Gastroesophageal sphincter (tissue), 4 donors: ENCODE measurements at regions not wholly inside any gene's neighbourhood (a gene's known extent, or its start where the extent isn't known, plus 50 kb on each side); places are given as distances from the start of the nearest gene placed in this dataset.

ENCODE experiments used
- ATAC-seq: fragments of 150-250 bp; one replicate; pipeline ENCODE4 v1.9.1; 2016; ENCODE audit warnings: mild to moderate bottlenecking, moderate library complexity
- H3K27ac ChIP-seq, 4 donors: fragments of 200-600 bp; sonication (generic) in 3 of 4; 1 replicate in 3 of 4; 2 replicates in 1 of 4; pipeline ENCODE4 v1.5.1; 2016 to 2019
- H3K27me3 ChIP-seq: fragments of 200-600 bp; sonication (generic); one replicate; pipeline ENCODE4 v1.5.1; 2019
- H3K36me3 ChIP-seq, 2 donors: fragments of 200-600 bp; sonication (generic); one replicate each; pipeline ENCODE4 v1.5.1; 2019; ENCODE audit warnings: control low read depth in 1 of 2
- H3K4me1 ChIP-seq, 3 donors: fragments of 200-600 bp; sonication (generic); 1 replicate in 2 of 3; 2 replicates in 1 of 3; pipeline ENCODE4 v1.5.1; 2016 to 2019; ENCODE audit warnings: control low read depth in 2 of 3
- H3K4me3 ChIP-seq, 2 donors: fragments of 200-600 bp; sonication (generic); one replicate each; pipeline ENCODE4 v1.5.1; 2019; ENCODE audit warnings: mild to moderate bottlenecking in 1 of 2, moderate library complexity in 1 of 2
- H3K9me3 ChIP-seq, 3 donors: fragments of 200-600 bp; sonication (generic); one replicate each; pipeline ENCODE4 v1.5.1; 2017 to 2019; ENCODE audit warnings: control low read depth in 2 of 3
- EP300 ChIP-seq: sonication (generic); formaldehyde crosslinking; IDR thresholded peaks from one replicate; pipeline ENCODE4 v1.6.1; 2017; ENCODE audit warnings: antibody characterized with exemption, mild to moderate bottlenecking
- POLR2A ChIP-seq, 2 donors: fragments of 450-650 bp; IDR thresholded peaks; one replicate each; pipeline ENCODE4 v1.6.1; 2017; ENCODE audit warnings: antibody characterized with exemption in 2 of 2, mild to moderate bottlenecking in 2 of 2, moderate library complexity in 1 of 2
- POLR2AphosphoS5 ChIP-seq: sonication (generic); formaldehyde crosslinking; IDR thresholded peaks from one replicate; pipeline ENCODE4 v1.6.1; 2017; ENCODE audit warnings: antibody characterized with exemption
- whole genome bisulfite sequencing, 2 donors: methylation state at CpG; one replicate each; pipeline ENCODE4 v1.1.5; 2018; ENCODE audit warnings: low coverage in 1 of 2; 5-methylcytosine and 5-hydroxymethylcytosine counted together
- TF ChIP-seq, protein P1 (sequence below), 4 experiments: fragments of 200-600 bp in 2 of 4; fragments of 450-650 bp in 2 of 4; sonication (generic) in 1 of 4; IDR thresholded peaks; one replicate each; pipeline ENCODE4 v1.5.1; 2017 to 2019; ENCODE audit warnings: antibody characterized with exemption in 4 of 4, mild to moderate bottlenecking in 2 of 4, moderate library complexity in 2 of 4

DNA sequence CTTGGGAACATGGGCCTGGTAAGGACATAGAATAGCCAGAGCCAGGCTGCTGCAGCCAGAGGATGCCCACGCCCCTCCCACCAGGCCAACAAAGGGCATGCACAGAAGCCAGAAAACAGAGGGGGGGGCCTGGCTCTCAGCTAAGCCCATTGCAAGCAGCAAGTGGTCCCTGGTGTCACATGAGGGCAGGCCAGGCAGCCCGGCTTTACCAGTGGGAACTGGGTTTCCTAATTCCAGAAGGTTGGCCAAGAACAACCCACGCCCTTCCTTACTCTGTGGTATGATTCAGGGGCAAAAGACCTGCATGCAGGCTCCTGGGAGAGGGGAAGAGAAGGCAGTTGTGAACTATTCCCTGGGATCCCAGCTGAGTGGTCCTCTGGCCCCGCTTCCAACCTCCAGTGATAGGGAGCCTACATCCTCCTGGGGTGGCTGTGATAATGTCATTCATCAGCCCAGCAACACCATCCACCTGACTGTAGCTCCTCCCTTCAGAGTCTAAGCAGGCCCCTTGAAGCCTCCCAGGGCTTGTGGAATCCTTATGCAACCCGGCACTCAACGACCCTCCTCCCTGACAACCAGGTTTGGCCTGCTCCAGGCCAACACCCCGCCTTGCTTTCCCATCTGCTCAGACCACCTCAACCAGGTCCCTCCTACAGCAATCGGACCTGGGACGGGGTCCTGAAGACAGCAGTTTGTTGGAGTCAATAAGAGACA, 62.1 kb upstream of the LMO1 start:
- Histone ChIP-seq H3K4me3 (no peak overlapping the region), H3K36me3 (no peaks in the 10 kb centered on the region), H3K9me3 (no peaks in the 10 kb centered on the region), H3K27me3 (peaks cover under 1% of the 10 kb centered on the region), H3K4me1 (peaks cover 0 to 21% (median 3%) of the 10 kb centered on the region in 3 donors), H3K27ac (no peak overlapping the region)
- no peak for TF ChIP-seq POLR2A (IDR thresholded peaks at IDR 0.05)
- no peak for TF ChIP-seq POLR2AphosphoS5
- TF ChIP-seq EP300 = no peak
- no peak for ATAC-seq
- whole genome bisulfite sequencing, 2 donors = 67% methylated on average over 3 to 5 of the region's 9 CpGs

DNA sequence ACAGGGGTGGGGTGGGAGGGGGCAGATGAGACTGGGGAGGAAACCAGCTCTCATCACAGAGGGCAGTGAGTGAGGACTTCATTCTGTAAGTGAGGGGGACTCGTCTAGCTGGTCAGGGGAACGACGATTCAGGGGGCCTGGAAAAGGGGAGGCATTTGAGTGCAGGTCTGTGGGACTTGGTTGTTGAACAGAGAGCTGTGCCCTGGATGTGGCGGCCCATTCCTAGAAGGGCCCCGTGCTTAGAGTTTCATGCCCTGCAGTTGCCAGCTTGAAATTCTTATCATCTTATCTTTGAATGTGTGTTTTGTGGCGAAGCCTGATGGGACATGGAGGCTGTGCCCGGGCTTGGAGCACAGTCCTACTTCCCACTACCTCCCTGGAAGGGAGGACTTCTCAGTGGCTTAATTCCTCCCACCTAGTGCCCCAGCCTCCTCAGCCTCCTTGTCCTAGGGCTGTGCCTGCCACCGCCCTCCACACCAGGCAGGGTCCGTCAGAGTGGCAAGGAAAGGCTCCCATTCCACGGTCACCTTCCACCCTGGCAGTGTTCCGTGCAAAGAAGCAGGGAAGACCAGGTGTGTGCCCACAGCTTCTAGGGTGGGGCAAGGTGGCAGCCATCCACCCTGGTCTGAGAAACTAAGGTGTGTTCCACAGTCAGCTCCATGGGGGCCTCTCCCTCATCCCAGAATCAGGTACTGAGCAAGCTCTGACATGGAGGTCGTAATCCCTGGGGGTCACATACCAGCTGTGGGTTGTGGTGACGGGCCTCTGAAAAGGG, 59.7 kb upstream of the LMO1 start:
- H3K27ac ChIP-seq = no peak overlapping the region
- no peaks in the 10 kb centered on the region for H3K4me1 ChIP-seq
- H3K36me3 ChIP-seq = no peaks in the 10 kb centered on the region
- H3K4me3 ChIP-seq = no peak overlapping the region
- TF ChIP-seq POLR2A (IDR thresholded peaks at IDR 0.05) (no peak), POLR2AphosphoS5 (no peak), EP300 (no peak)
- TF ChIP-seq, protein P1, sequence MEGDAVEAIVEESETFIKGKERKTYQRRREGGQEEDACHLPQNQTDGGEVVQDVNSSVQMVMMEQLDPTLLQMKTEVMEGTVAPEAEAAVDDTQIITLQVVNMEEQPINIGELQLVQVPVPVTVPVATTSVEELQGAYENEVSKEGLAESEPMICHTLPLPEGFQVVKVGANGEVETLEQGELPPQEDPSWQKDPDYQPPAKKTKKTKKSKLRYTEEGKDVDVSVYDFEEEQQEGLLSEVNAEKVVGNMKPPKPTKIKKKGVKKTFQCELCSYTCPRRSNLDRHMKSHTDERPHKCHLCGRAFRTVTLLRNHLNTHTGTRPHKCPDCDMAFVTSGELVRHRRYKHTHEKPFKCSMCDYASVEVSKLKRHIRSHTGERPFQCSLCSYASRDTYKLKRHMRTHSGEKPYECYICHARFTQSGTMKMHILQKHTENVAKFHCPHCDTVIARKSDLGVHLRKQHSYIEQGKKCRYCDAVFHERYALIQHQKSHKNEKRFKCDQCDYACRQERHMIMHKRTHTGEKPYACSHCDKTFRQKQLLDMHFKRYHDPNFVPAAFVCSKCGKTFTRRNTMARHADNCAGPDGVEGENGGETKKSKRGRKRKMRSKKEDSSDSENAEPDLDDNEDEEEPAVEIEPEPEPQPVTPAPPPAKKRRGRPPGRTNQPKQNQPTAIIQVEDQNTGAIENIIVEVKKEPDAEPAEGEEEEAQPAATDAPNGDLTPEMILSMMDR (IDR thresholded peaks at IDR 0.05) = no peak
- 83 to 87% methylated on average over 5 to 6 of the region's 13 CpGs for WGBS, 2 donors
- ATAC-seq = no peak
- no peaks in the 10 kb centered on the region for H3K27me3 ChIP-seq
- no peaks in the 10 kb centered on the region for H3K9me3 ChIP-seq

DNA sequence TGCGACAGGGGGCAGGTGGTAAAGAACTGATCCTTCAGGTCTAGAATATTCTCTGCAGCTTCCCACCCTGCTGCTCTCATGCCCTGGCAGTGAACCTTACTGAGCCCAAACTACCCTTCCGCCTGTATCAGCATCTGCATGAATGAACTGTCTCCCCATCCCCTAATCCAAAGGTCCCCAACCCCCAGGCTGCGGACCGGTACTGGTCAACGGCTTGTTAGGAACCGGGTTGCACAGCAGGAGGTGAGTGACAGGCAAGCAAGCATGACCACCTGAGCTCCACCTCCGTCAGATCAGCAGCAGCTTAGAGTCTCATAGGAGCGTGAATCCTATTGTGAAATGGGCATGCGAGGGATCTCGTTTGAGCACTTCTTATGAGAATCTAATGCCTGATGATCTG, 58.2 kb upstream of the LMO1 start:
- H3K4me3 ChIP-seq = no peak overlapping the region
- TF ChIP-seq, protein P1 (IDR thresholded peaks at IDR 0.05) = no peak
- TF ChIP-seq POLR2A (IDR thresholded peaks at IDR 0.05) (no peak), POLR2AphosphoS5 (no peak), EP300 (no peak)
- 80 to 93% methylated on average over 4 to 5 of the region's 10 CpGs for WGBS, 2 donors

DNA sequence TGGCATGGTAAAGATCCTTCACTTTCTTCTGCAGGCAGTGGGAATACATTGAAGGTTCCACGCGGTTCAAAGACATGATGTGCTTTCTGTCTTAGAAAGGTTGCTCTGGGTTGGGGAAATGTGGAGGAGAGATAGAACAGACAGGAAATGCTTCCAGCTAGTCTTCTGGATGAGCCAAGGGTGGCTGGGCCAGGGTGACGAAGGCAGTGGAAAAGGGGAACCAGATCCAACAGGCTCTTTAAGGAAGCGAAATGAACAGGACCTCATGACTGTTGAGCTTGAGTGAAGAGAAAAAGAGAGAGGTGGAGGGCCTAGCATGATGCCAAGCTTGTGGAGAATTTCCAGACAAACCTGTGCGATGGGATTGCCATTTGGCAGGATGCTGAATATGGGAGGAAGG, 56.4 kb upstream of the LMO1 start:
- H3K27me3 ChIP-seq = no peaks in the 10 kb centered on the region
- no peaks in the 10 kb centered on the region for H3K9me3 ChIP-seq
- ATAC-seq = no peak
- H3K27ac ChIP-seq = no peak overlapping the region
- 46 to 52% methylated on average over 2 to 5 of the region's 5 CpGs for WGBS, 2 donors
- TF ChIP-seq POLR2AphosphoS5 (no peak), EP300 (no peak), POLR2A (IDR thresholded peaks at IDR 0.05) (no peak)
- TF ChIP-seq, protein P1 (IDR thresholded peaks at IDR 0.05) = no peak
- no peaks in the 10 kb centered on the region for H3K36me3 ChIP-seq
- H3K4me3 ChIP-seq = no peak overlapping the region
- H3K4me1 ChIP-seq = no peaks in the 10 kb centered on the region

More for the DNA sequence above, 58.2 kb upstream of the LMO1 start:
- no peak for ATAC-seq
- Histone ChIP-seq H3K27ac (no peak overlapping the region), H3K9me3 (no peaks in the 10 kb centered on the region), H3K27me3 (no peaks in the 10 kb centered on the region), H3K4me1 (no peaks in the 10 kb centered on the region), H3K36me3 (no peaks in the 10 kb centered on the region)

DNA sequence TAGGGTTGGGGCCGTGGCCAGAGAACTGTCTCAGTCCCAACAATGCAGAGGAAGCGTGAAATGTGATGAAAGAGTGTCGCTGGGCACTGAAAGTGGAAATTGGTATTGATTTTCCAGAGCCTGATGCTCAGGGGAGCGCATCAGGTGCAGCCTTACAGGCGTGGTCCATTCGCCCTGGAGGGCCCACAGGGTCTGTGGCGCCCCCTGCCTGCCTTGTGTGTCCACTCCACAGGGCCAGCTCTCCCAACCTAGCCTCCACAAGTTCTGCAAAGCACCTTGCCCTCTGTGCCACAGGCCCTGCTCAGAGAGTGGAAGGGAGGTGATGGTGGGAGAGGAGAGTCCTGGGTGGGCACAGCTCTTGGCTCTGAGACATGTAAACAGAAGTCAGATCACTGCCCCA, 54.9 kb upstream of the LMO1 start:
- Histone ChIP-seq H3K4me3 (no peak overlapping the region), H3K27ac (no peak overlapping the region), H3K9me3 (no peaks in the 10 kb centered on the region), H3K4me1 (no peaks in the 10 kb centered on the region), H3K27me3 (no peaks in the 10 kb centered on the region), H3K36me3 (no peaks in the 10 kb centered on the region)
- TF ChIP-seq POLR2A (IDR thresholded peaks at IDR 0.05) = no peak
- TF ChIP-seq, protein P1 (IDR thresholded peaks at IDR 0.05) = peak in 1 of 4 experiments; percentile 30
- WGBS, 2 donors = 62 to 65% methylated on average over 3 to 7 of the region's 7 CpGs
- ATAC-seq = no peak
